Chondrocyte (in vitro differentiated cells): ENCODE measurements at regions not wholly inside any gene's neighbourhood (a gene's known extent, or its start where the extent isn't known, plus 50 kb on each side); places are given as distances from the start of the nearest gene placed in this dataset.

Experiments
- DNase-seq: peaks from one replicate; pipeline ENCODE4 v3.0.0; 2021; ENCODE audit warnings: mixed read lengths, low spot score
- H3K27ac Mint-ChIP-seq: one replicate; pipeline ENCODE4 v1.8.0; 2021; ENCODE audit warnings: mild to moderate bottlenecking, moderate library complexity, mixed read lengths; ENCODE audit not compliant: unreplicated experiment
- H3K27me3 Mint-ChIP-seq: 2 replicates; pipeline ENCODE4 v1.8.0; 2021; ENCODE audit warnings: low read depth, mixed read lengths
- H3K36me3 Mint-ChIP-seq: 2 replicates; pipeline ENCODE4 v1.8.0; 2021; ENCODE audit warnings: low read depth, mixed read lengths
- H3K4me1 Mint-ChIP-seq: 2 replicates; pipeline ENCODE4 v1.8.0; 2021; ENCODE audit warnings: low read depth, mild to moderate bottlenecking, mixed read lengths
- H3K4me3 Mint-ChIP-seq: one replicate; pipeline ENCODE4 v1.8.0; 2021; ENCODE audit warnings: mild to moderate bottlenecking, moderate library complexity, mixed read lengths; ENCODE audit not compliant: unreplicated experiment
- H3K9me3 Mint-ChIP-seq: 2 replicates; pipeline ENCODE4 v1.8.0; 2021; ENCODE audit warnings: low read depth, mixed read lengths
- CTCF ChIP-seq: fragments of 200-600 bp; sonication (generic); IDR thresholded peaks from 2 replicates; pipeline ENCODE4 v1.5.0; 2021; ENCODE audit warnings: antibody characterized with exemption, mild to moderate bottlenecking, moderate library complexity

DNA sequence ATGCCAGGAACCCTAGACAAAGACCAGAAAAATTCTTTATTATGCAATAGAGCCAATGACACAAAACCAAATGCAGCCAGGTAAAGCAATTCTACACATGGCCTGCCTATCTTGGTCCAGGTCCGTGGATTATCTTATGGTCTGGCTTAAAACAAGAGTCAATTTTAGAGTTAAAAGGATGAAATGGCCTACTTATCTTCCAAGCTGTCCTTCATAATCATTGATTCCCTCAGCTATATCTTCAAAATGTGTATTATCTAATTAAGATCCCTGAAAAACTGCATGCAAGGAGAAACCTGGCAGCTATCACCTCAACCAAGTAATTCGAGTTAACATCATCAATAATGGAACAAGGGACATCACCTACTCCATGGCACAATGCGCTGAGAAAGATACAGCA is 479.4 kb upstream of the NRP1 start:
- H3K27ac Mint-ChIP-seq: no peak overlapping the region
- H3K4me3 Mint-ChIP-seq: no peak overlapping the region
- no peak for TF ChIP-seq CTCF
- DNase-seq: no peak
- H3K9me3 Mint-ChIP-seq: peaks cover 3% of the 10 kb centered on the region
- H3K36me3 Mint-ChIP-seq: no peaks in the 10 kb centered on the region
- no peaks in the 10 kb centered on the region for H3K27me3 Mint-ChIP-seq
- no peaks in the 10 kb centered on the region for H3K4me1 Mint-ChIP-seq

DNA sequence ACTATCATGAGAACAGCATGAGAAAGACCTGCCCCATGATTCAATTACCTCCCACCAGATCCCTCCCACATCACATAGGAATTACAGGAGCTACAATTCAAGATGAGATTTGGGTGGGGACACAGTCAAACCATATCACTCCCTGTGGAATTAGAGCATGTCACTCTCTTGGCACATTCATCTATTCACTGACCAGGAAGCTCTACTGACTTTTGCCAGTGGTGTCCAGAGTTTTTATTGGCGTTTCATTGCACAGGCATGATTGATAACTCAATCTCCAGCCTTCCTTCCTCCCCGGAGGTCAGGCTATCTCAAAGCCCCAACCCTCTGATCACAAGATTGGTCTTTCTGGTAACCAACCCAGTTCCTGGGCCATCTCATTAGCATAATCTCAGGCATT is 478.9 kb upstream of the NRP1 start:
- Mint-ChIP-seq H3K9me3 (peaks cover 3% of the 10 kb centered on the region), H3K36me3 (no peaks in the 10 kb centered on the region), H3K4me1 (peaks cover 2% of the 10 kb centered on the region), H3K4me3 (no peak overlapping the region), H3K27me3 (no peaks in the 10 kb centered on the region), H3K27ac (no peak overlapping the region)
- no peak for TF ChIP-seq CTCF
- DNase-seq: no peak

- TF ChIP-seq CTCF: no peak
- H3K4me3 Mint-ChIP-seq: no peak overlapping the region
- no peaks in the 10 kb centered on the region for H3K27me3 Mint-ChIP-seq
- H3K4me1 Mint-ChIP-seq: peaks cover 8% of the 10 kb centered on the region
- peaks cover 3% of the 10 kb centered on the region for H3K9me3 Mint-ChIP-seq
- no peak for DNase-seq
- H3K36me3 Mint-ChIP-seq: no peaks in the 10 kb centered on the region
- no peak overlapping the region for H3K27ac Mint-ChIP-seq
These were observed 478.1 kb upstream of the NRP1 start for GRCh38 chr10:33812586-33812985.

GRCh38 chr10:33810986-33811385 is 476.5 kb upstream of the NRP1 start:
- Mint-ChIP-seq H3K4me3 (no peak overlapping the region), H3K9me3 (peaks cover 3% of the 10 kb centered on the region), H3K27ac (no peak overlapping the region), H3K36me3 (no peaks in the 10 kb centered on the region), H3K27me3 (no peaks in the 10 kb centered on the region), H3K4me1 (peaks cover 8% of the 10 kb centered on the region)
- TF ChIP-seq CTCF: no peak
- DNase-seq: no peak

DNA sequence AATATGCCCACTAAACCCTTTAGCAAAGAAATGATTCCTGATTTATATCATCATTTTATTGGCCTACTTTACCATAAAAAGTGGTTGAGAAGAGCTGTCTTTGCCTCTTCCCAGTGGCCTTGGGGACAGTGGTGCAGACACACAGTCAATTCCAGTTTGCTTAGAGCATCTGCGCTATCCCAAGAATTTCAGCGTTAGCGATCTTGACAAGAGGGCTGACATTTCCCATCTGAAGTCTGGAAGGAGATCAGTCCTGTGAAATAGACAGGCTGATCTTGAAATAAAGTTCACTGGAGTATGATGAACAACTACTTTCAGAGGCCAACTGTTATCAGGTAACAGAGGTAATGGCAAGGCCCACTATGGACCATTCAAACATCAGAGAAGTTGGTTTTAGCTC is 475.3 kb upstream of the NRP1 start:
- Mint-ChIP-seq H3K36me3 (no peaks in the 10 kb centered on the region), H3K27me3 (no peaks in the 10 kb centered on the region), H3K4me3 (no peak overlapping the region), H3K4me1 (peaks cover 8% of the 10 kb centered on the region), H3K9me3 (peaks cover 3% of the 10 kb centered on the region), H3K27ac (no peak overlapping the region)
- TF ChIP-seq CTCF: no peak
- DNase-seq: no peak
